ENCODE measurements at regions not wholly inside any gene's neighbourhood (a gene's known extent, or its start where the extent isn't known, plus 50 kb on each side); places are given as distances from the start of the nearest gene placed in this dataset.

DNA sequence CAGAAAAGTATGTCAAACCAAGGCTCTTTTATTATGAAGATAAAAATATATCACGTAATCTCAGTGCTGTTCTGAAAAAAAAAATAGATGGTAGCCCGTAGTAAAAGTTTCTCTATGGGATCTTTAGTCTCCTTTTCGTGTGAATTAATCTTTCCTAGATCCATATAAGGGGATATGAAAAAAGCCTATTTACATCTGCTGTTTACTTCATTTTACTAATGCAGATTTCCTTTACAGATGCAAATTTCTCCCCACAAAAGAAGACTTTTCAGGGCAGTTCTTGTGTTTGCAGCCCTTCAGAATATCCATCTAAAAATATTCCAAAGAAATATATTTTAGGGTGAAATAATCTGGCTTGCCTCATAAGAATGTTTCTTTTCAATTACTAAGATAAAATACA is 1291.7 kb downstream of the ROBO1 start:
- Histone ChIP-seq H3K14ac (ENCODE audit: insufficient read depth, low read length) (no peak overlapping the region), H3K23me2 (ENCODE audit: insufficient read length, low read depth, low read length, poor library complexity, severe bottlenecking) (no peaks in the 10 kb centered on the region), H4K91ac (ENCODE audit: insufficient read length, low read depth, low read length) (no peak overlapping the region), H3K79me1 (ENCODE audit: insufficient read depth, low read depth, low read length, poor library complexity, severe bottlenecking) (no peaks in the 10 kb centered on the region), H2BK15ac (ENCODE audit: low read depth, low read length) (no peak overlapping the region), H4K5ac (ENCODE audit: insufficient read length, low read depth, low read length) (no peak overlapping the region), H3K9ac (ENCODE audit: extremely low read depth, insufficient read length, low read length) (no peak overlapping the region), H3K27me3 (ENCODE audit: insufficient read depth, low read length) (no peaks in the 10 kb centered on the region), H3K9me3 (ENCODE audit: control insufficient read depth, low read depth, low read length) (peaks cover 9% of the 10 kb centered on the region), H3K4me1 (ENCODE audit: insufficient read depth, low read length) (no peaks in the 10 kb centered on the region; the same call in 1 of the 2 replicates), H3K18ac (ENCODE audit: insufficient read length, low read depth, low read length) (no peak overlapping the region), H3K56ac (ENCODE audit: insufficient read length, low read depth, low read length) (no peak overlapping the region), H2BK12ac (ENCODE audit: insufficient read length, low read depth, low read length) (no peak overlapping the region), H2AFZ (ENCODE audit: low read length) (no peak overlapping the region), H2BK20ac (ENCODE audit: low read depth, low read length, poor library complexity, severe bottlenecking) (no peak overlapping the region), H3K79me2 (ENCODE audit: insufficient read depth, low read length) (no peaks in the 10 kb centered on the region), H2AK5ac (ENCODE audit: insufficient read length, low read length) (no peak overlapping the region), H3K4ac (ENCODE audit: low read depth, low read length) (no peak overlapping the region), H3K23ac (ENCODE audit: insufficient read length, low read depth, low read length) (no peak overlapping the region), H3K4me2 (ENCODE audit: insufficient read depth, insufficient read length, low read length) (no peak overlapping the region), H4K8ac (replicated peaks; ENCODE audit: insufficient read length, low read depth, low read length) (no peak overlapping the region), H4K20me1 (ENCODE audit: control insufficient read depth, insufficient read depth, insufficient read length) (no peaks in the 10 kb centered on the region), H2BK5ac (ENCODE audit: insufficient read length, low read length) (no peak overlapping the region), H3T11ph (ENCODE audit: low read length) (no peak overlapping the region), H2BK120ac (ENCODE audit: low read depth, low read length, poor library complexity, severe bottlenecking) (no peak overlapping the region), H3K27ac (ENCODE audit: insufficient read length, low read depth, low read length) (no peak overlapping the region)
- DNase-seq, result no peak
- no CpG with 5 or more reads among the region's 3 CpGs for WGBS (ENCODE audit: extremely low coverage, insufficient read length, low lambda C conversion rate)
- H3K4me1 Mint-ChIP-seq, result peaks cover 28 to 33% of the 10 kb centered on the region in 2 experiments
- H3K36me3 Mint-ChIP-seq (ENCODE audit: insufficient read depth in 1 of 3, low read depth in 3 of 3), result peaks cover 20 to 35% (median 21%) of the 10 kb centered on the region in 3 experiments
- H3K27ac Mint-ChIP-seq, result peak overlapping the region; percentile 84 to 89 (median 87); a peak in 6 of 7 replicates
- H3K4me3 Mint-ChIP-seq, result no peak overlapping the region
- H3K9me3 Mint-ChIP-seq, result peaks cover 23% of the 10 kb centered on the region in 2 experiments
- TF ChIP-seq, protein P1, sequence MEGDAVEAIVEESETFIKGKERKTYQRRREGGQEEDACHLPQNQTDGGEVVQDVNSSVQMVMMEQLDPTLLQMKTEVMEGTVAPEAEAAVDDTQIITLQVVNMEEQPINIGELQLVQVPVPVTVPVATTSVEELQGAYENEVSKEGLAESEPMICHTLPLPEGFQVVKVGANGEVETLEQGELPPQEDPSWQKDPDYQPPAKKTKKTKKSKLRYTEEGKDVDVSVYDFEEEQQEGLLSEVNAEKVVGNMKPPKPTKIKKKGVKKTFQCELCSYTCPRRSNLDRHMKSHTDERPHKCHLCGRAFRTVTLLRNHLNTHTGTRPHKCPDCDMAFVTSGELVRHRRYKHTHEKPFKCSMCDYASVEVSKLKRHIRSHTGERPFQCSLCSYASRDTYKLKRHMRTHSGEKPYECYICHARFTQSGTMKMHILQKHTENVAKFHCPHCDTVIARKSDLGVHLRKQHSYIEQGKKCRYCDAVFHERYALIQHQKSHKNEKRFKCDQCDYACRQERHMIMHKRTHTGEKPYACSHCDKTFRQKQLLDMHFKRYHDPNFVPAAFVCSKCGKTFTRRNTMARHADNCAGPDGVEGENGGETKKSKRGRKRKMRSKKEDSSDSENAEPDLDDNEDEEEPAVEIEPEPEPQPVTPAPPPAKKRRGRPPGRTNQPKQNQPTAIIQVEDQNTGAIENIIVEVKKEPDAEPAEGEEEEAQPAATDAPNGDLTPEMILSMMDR (conservative IDR thresholded peaks at IDR 0.05), result no peak
- H3K27me3 Mint-ChIP-seq (ENCODE audit: low read depth), result no peaks in the 10 kb centered on the region; the same call in 1 of the 2 replicates
